ENCODE measurements at regions not wholly inside any gene's neighbourhood (a gene's known extent, or its start where the extent isn't known, plus 50 kb on each side); places are given as distances from the start of the nearest gene placed in this dataset.
"Not testable (repeated sequence)": the region's sequence is repeated elsewhere in the genome, so short reads cannot be mapped to it uniquely, and the experiment has no call there.

GRCh38 chr14:81955123-81955522 lies 421.5 kb upstream of the SEL1L start:
- DNase-seq (ENCODE audit: low read depth): no peak

GRCh38 chr14:81960781-81961180 lies 427.1 kb upstream of the SEL1L start:
- DNase-seq (ENCODE audit: low read depth): no peak

- DNase-seq (ENCODE audit: low read depth): no peak
These were observed 430.2 kb upstream of the SEL1L start for GRCh38 chr14:81963846-81964245.

- no peak for DNase-seq (ENCODE audit: low read depth)
These were observed 436.7 kb upstream of the SEL1L start for GRCh38 chr14:81970307-81970706.

- DNase-seq (ENCODE audit: low read depth): no peak
These were observed 438.3 kb upstream of the SEL1L start for GRCh38 chr14:81971911-81972310.

- DNase-seq (ENCODE audit: low read depth): no peak
These were observed 438.9 kb upstream of the SEL1L start for GRCh38 chr14:81972601-81973000.

- no peak for DNase-seq (ENCODE audit: low read depth)
These were observed 440.9 kb upstream of the SEL1L start for GRCh38 chr14:81974543-81974942.

- DNase-seq (ENCODE audit: low read depth): no peak
These were observed 447.1 kb upstream of the SEL1L start for GRCh38 chr14:81980601-81981306.

- no peak for DNase-seq (ENCODE audit: low read depth)
These were observed 447.6 kb upstream of the SEL1L start for GRCh38 chr14:81981307-81981675.

GRCh38 chr14:81982046-81982445 lies 448.4 kb upstream of the SEL1L start:
- no peak for DNase-seq (ENCODE audit: low read depth)

- no peak for DNase-seq (ENCODE audit: low read depth)
These were observed 452.4 kb upstream of the SEL1L start for GRCh38 chr14:81986005-81986404.

- no peak for DNase-seq (ENCODE audit: low read depth)
These were observed 455.6 kb upstream of the SEL1L start for GRCh38 chr14:81989211-81989610.

- peak; percentile 23 for DNase-seq (ENCODE audit: low read depth)
These were observed 456.7 kb upstream of the SEL1L start for GRCh38 chr14:81990312-81990761.

- no peak for DNase-seq (ENCODE audit: low read depth)
These were observed 458.3 kb upstream of the SEL1L start for GRCh38 chr14:81991998-81992397.

GRCh38 chr14:81993432-81993831 lies 459.8 kb upstream of the SEL1L start:
- DNase-seq (ENCODE audit: low read depth): no peak

- no peak for DNase-seq (ENCODE audit: low read depth)
These were observed 469.8 kb upstream of the SEL1L start for GRCh38 chr14:82003426-82003825.

- no peak for DNase-seq (ENCODE audit: low read depth)
These were observed 475.4 kb upstream of the SEL1L start for GRCh38 chr14:82009076-82009475.

GRCh38 chr14:82009993-82010392 lies 476.3 kb upstream of the SEL1L start:
- DNase-seq (ENCODE audit: low read depth): no peak

- no peak for DNase-seq (ENCODE audit: low read depth)
These were observed 477.8 kb upstream of the SEL1L start for GRCh38 chr14:82011460-82011859.

GRCh38 chr14:82029038-82029437 lies 495.4 kb upstream of the SEL1L start:
- no peak for DNase-seq (ENCODE audit: low read depth)

GRCh38 chr14:82035397-82035796 lies 501.7 kb upstream of the SEL1L start:
- no peak for DNase-seq (ENCODE audit: low read depth)

- DNase-seq (ENCODE audit: low read depth): not testable (repeated sequence)
These were observed 504.4 kb upstream of the SEL1L start for GRCh38 chr14:82038066-82038465.

GRCh38 chr14:82045339-82045738 lies 511.7 kb upstream of the SEL1L start:
- no peak for DNase-seq (ENCODE audit: low read depth)

Measured in M059J (cell line).